K562 (cell line): ENCODE measurements at regions not wholly inside any gene's neighbourhood (a gene's known extent, or its start where the extent isn't known, plus 50 kb on each side); places are given as distances from the start of the nearest gene placed in this dataset.

Experiments used
- ATAC-seq: fragments of 200-7000 bp; cut with Tn5 transposase; 3 replicates; pipeline ENCODE4 v1.9.1; 2020; ENCODE audit warnings: moderate library complexity
- BruUV-seq: library from RNA; stranded (reverse); fragments of 400-500 nt; replicated peaks from 2 replicates; lab custom pipeline; 2021; lab: Mats Ljungman, UMichigan
- CTCF ChIA-PET: fragments of 300-600 bp; formaldehyde crosslinking; extraction: SDS; loops from one replicate; lab custom pipeline; 2021; ENCODE audit warnings: low intra/inter-chr PET ratio; lab: Yijun Ruan, JAX
- POLR2A ChIA-PET: fragments of 300-600, 350-650 bp; sonication (Branson Sonifier 250); formaldehyde crosslinking; extraction: SDS; loops from one replicate; lab custom pipeline; 2021; ENCODE audit warnings: antibody characterized with exemption, inconsistent platforms; lab: Yijun Ruan, JAX
- DNase-seq, 4 experiments: peaks; one replicate each; pipeline versions ENCODE4 v3.0.0 to v3.0.0-alpha.2; 2011 to 2018; ENCODE audit warnings: low spot score in 3 of 4, mixed read lengths in 3 of 4; ENCODE audit errors: extremely low read depth in 1 of 4
- FAIRE-seq: peaks from 2 replicates; lab custom pipeline; 2011; peaks lifted over from hg19 to GRCh38; lab: Jason Lieb, UNC
- H2AFZ ChIP-seq: 2 replicates; pipeline ENCODE4 v1.6.0; 2011; ENCODE audit warnings: low read depth, low read length, control low read depth, inconsistent platforms
- H3K27ac ChIP-seq: fragments of 200-600 bp; 3 replicates; pipeline ENCODE4 v1.8.0; 2011; ENCODE audit warnings: low read depth, mild to moderate bottlenecking, control low read depth, inconsistent platforms, low read length, moderate library complexity, mixed read lengths; ENCODE audit errors: extremely low read depth
- H3K27me3 ChIP-seq, 2 experiments: fragments of 300-600 bp in 1 of 2; 2 replicates in 1 of 2; 3 replicates in 1 of 2; pipeline versions ENCODE4 v1.6.0 to v1.8.0; 2011; ENCODE audit warnings: inconsistent platforms in 2 of 2, low read length in 2 of 2, mild to moderate bottlenecking in 1 of 2, mixed read lengths in 1 of 2, moderate library complexity in 1 of 2; ENCODE audit not compliant: control insufficient read depth in 2 of 2, insufficient read depth in 2 of 2
- H3K36me3 ChIP-seq: fragments of 300-600 bp; 3 replicates; pipeline ENCODE4 v1.8.0; 2011; ENCODE audit warnings: mild to moderate bottlenecking, low read length, inconsistent platforms; ENCODE audit not compliant: control insufficient read depth, insufficient read depth
- H3K4me1 ChIP-seq, 2 experiments: fragments of 200-600 bp in 1 of 2; replicated peaks in 1 of 2; 2 replicates in 1 of 2; 3 replicates in 1 of 2; pipeline versions ENCODE4 v1.5.1 to v1.8.0; 2011; ENCODE audit warnings: inconsistent platforms in 2 of 2, low read length in 2 of 2, mild to moderate bottlenecking in 1 of 2, mixed read lengths in 1 of 2, moderate library complexity in 1 of 2; ENCODE audit not compliant: control insufficient read depth in 2 of 2, insufficient read depth in 2 of 2
- H3K4me2 ChIP-seq: 2 replicates; pipeline ENCODE4 v1.6.1; 2011; ENCODE audit warnings: low read length, control low read depth, inconsistent platforms, mixed read lengths; ENCODE audit not compliant: insufficient read depth
- H3K4me3 ChIP-seq: fragments of 200-600 bp; sonication (generic), shearing (Covaris generic); 2 replicates; pipeline ENCODE4 v1.5.1; 2016; ENCODE audit warnings: control low read depth, inconsistent platforms
- H3K79me2 ChIP-seq: fragments of 200-600 bp; 3 replicates; pipeline ENCODE4 v1.8.0; 2011; ENCODE audit warnings: low read length, inconsistent platforms; ENCODE audit not compliant: control insufficient read depth, insufficient read depth
- H3K9ac ChIP-seq, 2 experiments: 2 replicates each; pipeline versions ENCODE4 v1.6.0 to v1.6.1; 2011; ENCODE audit warnings: low read depth in 2 of 2, low read length in 2 of 2, control low read depth in 1 of 2, inconsistent platforms in 1 of 2, mild to moderate bottlenecking in 1 of 2, mixed read lengths in 1 of 2; ENCODE audit not compliant: insufficient read depth in 1 of 2
- H3K9me1 ChIP-seq: one replicate; pipeline ENCODE4 v1.6.0; 2011; ENCODE audit warnings: inconsistent platforms, mild to moderate bottlenecking, low read length, moderate library complexity; ENCODE audit not compliant: control insufficient read depth, insufficient read depth
- H3K9me3 ChIP-seq: replicated peaks from 2 replicates; pipeline ENCODE4 v1.5.1; 2011; ENCODE audit warnings: low read depth, low read length, inconsistent platforms; ENCODE audit not compliant: control insufficient read depth, insufficient read depth
- H4K20me1 ChIP-seq: replicated peaks from 2 replicates; pipeline ENCODE4 v1.6.1; 2011; ENCODE audit warnings: low read length, inconsistent platforms, mixed read lengths; ENCODE audit not compliant: control insufficient read depth, insufficient read depth
- ATF6 ChIP-seq: sonication (generic); formaldehyde crosslinking; IDR thresholded peaks from 2 replicates; pipeline ENCODE4 v1.4.0; 2020; ENCODE audit warnings: mild to moderate bottlenecking, missing genetic modification reagents
- CHD2 ChIP-seq: IDR thresholded peaks from 2 replicates; pipeline ENCODE4 v1.6.1; 2011; ENCODE audit warnings: low read depth, low read length
- FOXP1 ChIP-seq: sonication (generic); formaldehyde crosslinking; IDR thresholded peaks from 2 replicates; pipeline ENCODE4 v1.8.0; 2022; ENCODE audit warnings: mild to moderate bottlenecking, missing genetic modification reagents
- HIVEP1 ChIP-seq: fragments of 250-450 bp; sonication (Bioruptor Pico); IDR thresholded peaks from 2 replicates; pipeline ENCODE4 v1.4.0; 2020; ENCODE audit warnings: mild to moderate bottlenecking
- JUN ChIP-seq, 2 experiments: sonication (generic) in 1 of 2; formaldehyde crosslinking in 1 of 2; IDR thresholded peaks; 2 replicates each; pipeline versions ENCODE4 v1.6.1 to v1.8.0; 2012 to 2022; ENCODE audit warnings: borderline replicate concordance in 2 of 2, mild to moderate bottlenecking in 2 of 2, improper control_type of control experiment in 1 of 2, low read depth in 1 of 2, low read length in 1 of 2, missing genetic modification reagents in 1 of 2
- NR0B1 ChIP-seq: fragments of 450-650 bp; IDR thresholded peaks from one replicate; pipeline ENCODE4 v1.6.1; 2018; ENCODE audit warnings: mild to moderate bottlenecking, moderate library complexity; ENCODE audit not compliant: partially characterized antibody
- POLR2A ChIP-seq: fragments of 450-650 bp; conservative IDR thresholded peaks from 2 replicates; pipeline ENCODE4 v1.6.1; 2016
- POLR2AphosphoS5 ChIP-seq: IDR thresholded peaks from 2 replicates; pipeline ENCODE4 v1.6.1; 2011; ENCODE audit warnings: mild to moderate bottlenecking, low read depth, low read length, moderate library complexity; ENCODE audit not compliant: control insufficient read depth, insufficient read depth
- PTRF ChIP-seq: fragments of 450-650 bp; IDR thresholded peaks from 2 replicates; pipeline ENCODE4 v1.6.1; 2016; ENCODE audit warnings: mild to moderate bottlenecking, missing genetic modification characterization, missing compliant biosample characterization
- STAT5B ChIP-seq: fragments of 250-450 bp; sonication (Bioruptor Pico); IDR thresholded peaks from 2 replicates; pipeline ENCODE4 v1.8.0; 2021; ENCODE audit warnings: mild to moderate bottlenecking, inconsistent platforms
- TCF7L2 ChIP-seq: fragments of 150-350 bp; IDR thresholded peaks from 2 replicates; pipeline ENCODE4 v1.6.1; 2016; ENCODE audit warnings: low read depth, mild to moderate bottlenecking, low read length, moderate library complexity
- TCFL5 ChIP-seq: fragments of 250-450 bp; sonication (Bioruptor Pico); conservative IDR thresholded peaks from 2 replicates; pipeline ENCODE4 v1.6.1; 2021; ENCODE audit warnings: mild to moderate bottlenecking, moderate library complexity, matching md5 sums
- ZBTB17 ChIP-seq: fragments of 450-650 bp; formaldehyde crosslinking; IDR thresholded peaks from 2 replicates; pipeline ENCODE4 v1.4.0; 2020; ENCODE audit warnings: mild to moderate bottlenecking
- ZBTB8A ChIP-seq: fragments of 450-650 bp; IDR thresholded peaks from 2 replicates; pipeline ENCODE4 v1.6.1; 2018; ENCODE audit warnings: mild to moderate bottlenecking, moderate library complexity; ENCODE audit not compliant: partially characterized antibody
- ZBTB9 ChIP-seq: fragments of 450-650 bp; formaldehyde crosslinking; IDR thresholded peaks from 2 replicates; pipeline ENCODE4 v1.4.0; 2020; ENCODE audit warnings: mild to moderate bottlenecking, moderate library complexity
- ZNF436 ChIP-seq: fragments of 250-450, 450-650 bp; sonication (Bioruptor Pico); formaldehyde crosslinking; IDR thresholded peaks from 2 replicates; pipeline ENCODE4 v1.7.0; 2020; ENCODE audit warnings: mild to moderate bottlenecking
- ZNF586 ChIP-seq: fragments of 450-650 bp; formaldehyde crosslinking; conservative IDR thresholded peaks from 2 replicates; pipeline ENCODE4 v1.4.0; 2020; ENCODE audit warnings: mild to moderate bottlenecking, moderate library complexity
- ZNF75A ChIP-seq: fragments of 450-650 bp; formaldehyde crosslinking; IDR thresholded peaks from 2 replicates; pipeline ENCODE4 v1.4.0; 2020; ENCODE audit warnings: mild to moderate bottlenecking
- WGBS: fragments of 100-300 bp; shearing (Covaris generic); methylation state at CpG from one replicate; pipeline ENCODE4 v1.1.6; 2016; ENCODE audit warnings: low coverage, mixed read lengths; ENCODE audit not compliant: insufficient coverage; ENCODE audit errors: missing lambda C conversion rate; 5-methylcytosine and 5-hydroxymethylcytosine counted together
- in situ Hi-C: fragments of 300-500 bp; cut with MboI; formaldehyde crosslinking; loops from 4 replicates; pipeline ENCODE4 v1.15.0; 2018; ENCODE audit warnings: inconsistent platforms, mixed read lengths
- intact Hi-C: fragments of 100-400 bp; cut with micrococcal nuclease; formaldehyde crosslinking; loops from 2 replicates; pipeline ENCODE4 v1.14.2; 2022

- no peak for DNase-seq
- Histone ChIP-seq H4K20me1 (no peaks in the 10 kb centered on the region), H3K27ac (no peak overlapping the region), H2AFZ (no peak overlapping the region), H3K9me1 (no peaks in the 10 kb centered on the region), H3K4me1 (no peaks in the 10 kb centered on the region), H3K4me3 (no peak overlapping the region), H3K9me3 (no peaks in the 10 kb centered on the region), H3K4me2 (no peak overlapping the region), H3K36me3 (no peaks in the 10 kb centered on the region), H3K27me3 (no peaks in the 10 kb centered on the region), H3K79me2 (no peaks in the 10 kb centered on the region), H3K9ac (no peak overlapping the region)
- no peak for TF ChIP-seq STAT5B (CRISPR knock-in tag)
- TF ChIP-seq TCFL5, result no peak
- TF ChIP-seq ZBTB17 (CRISPR knock-in tag), result no peak
- no peak for TF ChIP-seq JUN (IDR thresholded peaks at IDR 0.05; ENCODE audit: borderline replicate concordance, low read depth, low read length)
- no peak for TF ChIP-seq JUN (CRISPR knock-in tag; IDR thresholded peaks at IDR 0.05; ENCODE audit: borderline replicate concordance)
- TF ChIP-seq HIVEP1, result no peak
- no peak for TF ChIP-seq FOXP1 (CRISPR knock-in tag)
- TF ChIP-seq ATF6 (CRISPR knock-in tag), result no peak
- no peak for TF ChIP-seq ZBTB9
- TF ChIP-seq CHD2, result no peak
- no peak for TF ChIP-seq ZNF586
- TF ChIP-seq TCF7L2, result no peak
- no peak for TF ChIP-seq POLR2AphosphoS5
- TF ChIP-seq PTRF, result no peak
- no peak for TF ChIP-seq ZNF75A (CRISPR knock-in tag)
- TF ChIP-seq POLR2A, result no peak
- TF ChIP-seq ZBTB8A, result no peak
- TF ChIP-seq NR0B1, result no peak
- TF ChIP-seq ZNF436 (CRISPR knock-in tag), result no peak
- in situ Hi-C loops (no loop called here), intact Hi-C loops (no loop called here)
- CTCF ChIA-PET, result no interaction called here
- no peak for FAIRE-seq
- 0% methylated on average over 1 of the region's 1 CpG for WGBS
- POLR2A ChIA-PET, result no interaction called here
- no peak for ATAC-seq
- no TSS peak for BruUV-seq
Measured at GRCh38 chr18:26719896-26720295, 145.6 kb downstream of the AQP4 start.
